GM18858 (cell line): ENCODE measurements at regions not wholly inside any gene's neighbourhood (a gene's known extent, or its start where the extent isn't known, plus 50 kb on each side); places are given as distances from the start of the nearest gene placed in this dataset.
"Not testable (repeated sequence)": the region's sequence is repeated elsewhere in the genome, so short reads cannot be mapped to it uniquely, and the experiment has no call there.

ENCODE experiments used
- ATAC-seq: cut with Tn5 transposase; IDR thresholded peaks from one replicate; pipeline ENCODE4 v1.9.1; 2021; ENCODE audit not compliant: unreplicated experiment

- no peak for ATAC-seq
Observed at GRCh38 chr16:52657924-52658323, 111.0 kb upstream of the TOX3 start.

- not testable (repeated sequence) for ATAC-seq
Observed at GRCh38 chr16:52655916-52656315, 109.0 kb upstream of the TOX3 start.

- not testable (repeated sequence) for ATAC-seq
Observed at GRCh38 chr16:52655156-52655555, 108.2 kb upstream of the TOX3 start.

GRCh38 chr16:52652033-52652432 lies 105.1 kb upstream of the TOX3 start:
- no peak for ATAC-seq

GRCh38 chr16:52650789-52651188 lies 103.8 kb upstream of the TOX3 start:
- no peak for ATAC-seq

- no peak for ATAC-seq
Observed at GRCh38 chr16:52650318-52650717, 103.4 kb upstream of the TOX3 start.

- ATAC-seq = no peak
Observed at GRCh38 chr16:52649870-52650269, 102.9 kb upstream of the TOX3 start.

GRCh38 chr16:52647588-52647987 lies 100.6 kb upstream of the TOX3 start:
- no peak for ATAC-seq

- no peak for ATAC-seq
Observed at GRCh38 chr16:52643006-52643405, 96.1 kb upstream of the TOX3 start.

GRCh38 chr16:52634528-52634927 lies 87.6 kb upstream of the TOX3 start:
- no peak for ATAC-seq

GRCh38 chr16:52634104-52634503 lies 87.2 kb upstream of the TOX3 start:
- ATAC-seq = no peak

- ATAC-seq = no peak
Observed at GRCh38 chr16:52633230-52633629, 86.3 kb upstream of the TOX3 start.

GRCh38 chr16:52631711-52632110 lies 84.8 kb upstream of the TOX3 start:
- ATAC-seq = no peak

GRCh38 chr16:52630711-52631110 lies 83.8 kb upstream of the TOX3 start:
- no peak for ATAC-seq

GRCh38 chr16:52629296-52629695 lies 82.4 kb upstream of the TOX3 start:
- no peak for ATAC-seq

- ATAC-seq = no peak
Observed at GRCh38 chr16:52624891-52625290, 77.9 kb upstream of the TOX3 start.

GRCh38 chr16:52621651-52622050 lies 74.7 kb upstream of the TOX3 start:
- no peak for ATAC-seq

- no peak for ATAC-seq
Observed at GRCh38 chr16:52618753-52619497, 72.0 kb upstream of the TOX3 start.

GRCh38 chr16:52617591-52617990 lies 70.6 kb upstream of the TOX3 start:
- ATAC-seq = no peak

GRCh38 chr16:52613508-52613907 lies 66.6 kb upstream of the TOX3 start:
- no peak for ATAC-seq

GRCh38 chr16:52611817-52612673 lies 65.1 kb upstream of the TOX3 start:
- ATAC-seq = no peak

GRCh38 chr16:52603015-52603414 lies 56.1 kb upstream of the TOX3 start:
- ATAC-seq = no peak
